ENCODE measurements at regions not wholly inside any gene's neighbourhood (a gene's known extent, or its start where the extent isn't known, plus 50 kb on each side); places are given as distances from the start of the nearest gene placed in this dataset.
"Not testable (repeated sequence)": the region's sequence is repeated elsewhere in the genome, so short reads cannot be mapped to it uniquely, and the experiment has no call there.

- DNase-seq: no peak
Measured at GRCh38 chr21:20459838-20460237, 538.4 kb upstream of the NCAM2 start.

DNA sequence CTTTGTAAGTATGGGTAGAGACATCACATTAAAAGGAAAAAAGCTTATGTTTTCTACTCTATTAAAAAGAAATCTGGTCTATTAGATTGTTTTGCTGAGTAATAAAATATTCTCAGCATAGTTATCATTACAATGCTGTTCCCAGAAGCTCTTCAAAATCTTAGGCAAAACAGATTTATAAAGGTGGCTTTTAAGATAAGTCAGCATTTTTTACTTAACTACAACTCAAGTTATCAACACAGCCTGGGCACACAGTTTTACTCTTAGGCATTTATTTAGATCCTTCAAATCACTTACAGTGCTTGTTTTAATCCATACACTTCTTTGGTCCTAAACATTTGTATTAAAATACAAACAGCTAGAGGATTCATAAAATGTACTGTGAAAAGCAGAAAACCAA, 534.8 kb upstream of the NCAM2 start:
- no peak for DNase-seq

GRCh38 chr21:20469361-20469760, 528.8 kb upstream of the NCAM2 start:
- DNase-seq: no peak

DNA sequence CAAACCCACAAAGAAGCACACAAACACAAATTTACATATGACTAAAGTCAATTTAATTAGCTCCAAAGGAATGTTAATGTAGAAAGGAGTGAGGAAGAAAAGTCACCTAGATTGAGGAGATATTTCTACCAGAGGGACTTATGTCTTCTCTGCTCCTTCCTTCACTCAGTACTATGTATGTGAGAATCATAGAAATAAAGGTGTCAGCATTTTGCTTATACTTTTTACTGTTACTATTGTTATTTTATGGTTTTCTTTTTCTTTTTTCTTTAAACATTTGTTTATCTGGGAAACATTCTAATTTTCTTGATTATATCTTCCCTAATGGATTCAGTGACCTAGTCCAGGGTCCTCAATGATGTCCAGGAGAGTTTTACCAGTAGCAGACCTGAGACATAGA, 511.9 kb upstream of the NCAM2 start:
- no peak for DNase-seq

DNA sequence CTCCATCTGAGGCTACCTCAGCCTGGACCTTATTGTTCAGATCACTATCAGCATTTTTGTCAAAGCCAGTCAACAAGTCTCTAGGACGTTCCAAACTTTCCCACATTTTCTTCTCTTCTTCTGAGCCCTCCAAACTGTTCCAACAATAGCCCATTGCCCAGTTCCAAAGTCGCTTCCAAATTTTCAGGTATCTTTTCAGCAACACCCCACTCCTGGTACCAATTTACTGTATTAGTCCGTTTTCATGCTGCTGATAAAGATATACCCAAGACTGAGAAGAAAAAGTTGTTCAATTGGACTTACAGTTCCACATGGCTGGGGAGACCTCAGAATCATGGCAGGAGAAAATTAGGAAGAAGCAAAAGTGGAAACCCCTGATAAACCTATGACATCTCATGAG, 495.3 kb upstream of the NCAM2 start:
- not testable (repeated sequence) for DNase-seq

DNA sequence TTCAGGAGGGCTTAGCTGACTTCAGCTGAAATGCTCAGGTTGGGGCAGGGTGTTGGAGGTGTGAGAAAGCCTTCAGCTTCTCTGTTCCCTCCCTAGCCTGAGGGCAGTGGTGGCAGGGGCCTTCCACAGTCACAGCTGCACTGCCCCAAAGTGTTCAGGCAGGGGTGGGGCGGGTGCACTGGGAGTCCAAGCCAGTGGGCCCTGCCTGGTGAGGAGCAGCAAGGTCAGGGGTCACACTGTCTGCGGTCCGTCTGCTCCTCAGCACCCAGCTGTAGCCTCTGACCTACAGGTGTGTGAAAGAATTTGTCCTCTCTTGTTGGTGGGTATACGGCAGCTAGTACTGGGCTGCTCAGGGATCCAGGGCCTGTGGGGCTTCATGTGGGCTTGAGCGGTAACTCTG, 490.4 kb upstream of the NCAM2 start:
- no peak for DNase-seq

GRCh38 chr21:20511216-20511880, 486.9 kb upstream of the NCAM2 start:
- DNase-seq: no peak

- no peak for DNase-seq
Measured at GRCh38 chr21:20515446-20515845, 482.8 kb upstream of the NCAM2 start.

- DNase-seq: no peak
Measured at GRCh38 chr21:20519076-20519475, 479.1 kb upstream of the NCAM2 start.

DNA sequence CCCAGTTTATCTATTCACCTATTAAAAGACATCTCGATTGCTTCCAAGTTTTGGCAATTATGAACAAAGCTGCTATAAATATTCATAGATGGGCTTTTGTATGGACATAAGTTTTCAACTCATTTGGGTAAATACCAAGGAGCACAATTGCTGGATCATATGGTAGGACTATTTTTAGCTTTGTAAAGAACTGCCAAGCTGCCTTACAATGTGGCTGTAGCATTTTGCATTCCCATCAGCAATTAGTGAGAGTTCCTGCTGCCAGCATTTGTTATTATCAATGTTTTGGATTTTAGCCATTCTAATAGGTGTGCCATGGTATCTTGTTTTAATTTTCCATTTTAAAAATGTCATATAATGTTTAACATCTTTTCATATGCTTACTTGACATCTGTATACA, 475.6 kb upstream of the NCAM2 start:
- no peak for DNase-seq

DNA sequence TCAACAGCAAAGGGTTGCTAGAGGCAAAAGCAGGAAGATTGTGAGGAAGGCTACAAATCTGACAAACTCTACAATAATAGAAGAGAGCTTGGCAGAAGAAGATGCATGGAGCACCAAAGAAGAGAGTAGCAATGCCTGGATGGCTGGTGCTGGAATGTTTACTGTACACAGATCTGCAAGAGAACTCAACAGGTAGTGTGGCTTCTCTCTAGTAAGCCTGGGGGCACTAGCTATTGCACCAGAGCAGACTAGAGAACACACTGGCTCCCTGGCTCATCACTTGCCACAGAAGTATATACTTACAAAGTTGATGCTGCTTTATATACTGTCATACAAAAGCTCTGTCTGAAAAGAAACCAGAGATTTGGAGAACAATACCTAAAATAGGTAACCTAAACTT, 475.0 kb upstream of the NCAM2 start:
- DNase-seq: no peak

- peak; percentile 61 for DNase-seq
Measured at GRCh38 chr21:20527731-20528460, 470.3 kb upstream of the NCAM2 start.

GRCh38 chr21:20537130-20537529, 461.1 kb upstream of the NCAM2 start:
- no peak for DNase-seq

- DNase-seq: no peak
Measured at GRCh38 chr21:20538039-20538658, 460.1 kb upstream of the NCAM2 start.

DNA sequence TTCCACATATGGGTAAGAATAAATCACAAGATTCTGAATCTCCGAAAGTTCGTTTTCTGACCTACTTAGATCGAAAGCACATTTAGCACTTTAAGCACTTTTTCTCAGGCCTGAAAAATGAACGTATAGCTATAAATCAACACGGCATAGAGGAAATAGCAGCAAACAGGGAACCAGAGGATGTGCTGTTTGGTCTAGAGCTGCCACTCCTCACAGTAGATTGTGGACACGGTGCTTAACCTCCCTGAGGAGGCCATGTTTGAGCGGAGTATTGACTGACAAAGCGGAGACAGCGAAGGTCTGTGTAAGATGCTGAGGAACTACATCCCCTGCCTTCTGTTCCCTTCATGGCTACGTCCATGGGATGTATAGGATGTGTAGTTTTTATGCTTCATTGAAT, 452.8 kb upstream of the NCAM2 start:
- no peak for DNase-seq

DNA sequence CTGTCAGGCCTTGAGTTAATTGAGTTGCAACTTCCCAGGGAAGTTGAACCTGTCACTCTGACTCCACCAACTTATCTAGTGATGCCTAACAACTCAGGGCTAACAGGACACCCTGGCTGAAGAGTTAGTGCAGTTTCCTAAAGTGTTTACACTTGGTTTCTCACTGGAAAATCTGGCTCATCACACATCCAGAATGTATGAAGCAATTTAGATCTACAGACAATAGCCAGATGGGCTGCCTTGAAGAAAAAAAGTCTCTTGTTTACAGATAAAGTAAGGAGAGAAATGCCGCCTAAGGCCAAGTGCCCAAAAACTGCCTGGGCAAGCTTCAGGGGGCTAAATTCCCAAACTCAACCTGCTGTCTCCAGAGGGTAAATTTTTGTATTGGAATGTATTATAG, 446.3 kb upstream of the NCAM2 start:
- no peak for DNase-seq

- DNase-seq: no peak
Measured at GRCh38 chr21:20554785-20555184, 443.4 kb upstream of the NCAM2 start.

GRCh38 chr21:20570824-20571232, 427.4 kb upstream of the NCAM2 start:
- DNase-seq: no peak

DNA sequence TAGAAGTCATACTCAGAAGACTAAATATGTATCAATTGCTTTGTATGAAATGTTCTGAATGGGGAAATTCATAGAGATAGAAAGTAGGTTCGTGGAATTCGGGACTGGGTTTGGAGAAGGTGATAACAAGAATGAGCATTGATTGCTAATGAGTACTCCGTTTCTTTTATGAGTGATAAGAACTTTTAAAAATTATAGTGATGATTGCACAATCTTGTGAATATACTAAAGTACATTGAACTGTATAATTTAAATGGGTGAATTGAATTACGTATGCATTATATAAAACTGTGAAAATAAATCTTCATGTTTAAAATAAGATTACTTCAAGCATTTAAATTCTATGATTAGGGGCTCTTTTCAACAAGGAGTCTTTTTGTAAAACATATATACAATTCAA, 425.6 kb upstream of the NCAM2 start:
- DNase-seq: no peak

DNA sequence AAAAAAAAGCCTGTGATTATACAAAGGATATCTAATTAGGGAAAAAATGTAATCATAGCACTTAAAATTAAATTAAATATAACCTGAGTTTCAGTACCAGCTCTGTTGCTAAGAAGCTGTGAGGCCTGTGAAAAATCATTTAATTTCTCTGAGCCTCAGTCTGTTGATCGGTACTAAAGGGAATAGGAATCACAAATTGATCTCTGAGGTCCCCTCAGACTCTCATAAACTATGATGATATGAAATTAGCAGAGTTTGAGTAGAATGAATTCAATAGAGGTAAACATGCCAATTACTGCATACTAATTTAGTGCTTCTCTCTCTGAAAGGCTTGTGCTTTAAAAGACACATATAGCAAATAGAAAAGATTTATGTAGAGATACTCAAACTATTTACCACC, 416.8 kb upstream of the NCAM2 start:
- no peak for DNase-seq

DNA sequence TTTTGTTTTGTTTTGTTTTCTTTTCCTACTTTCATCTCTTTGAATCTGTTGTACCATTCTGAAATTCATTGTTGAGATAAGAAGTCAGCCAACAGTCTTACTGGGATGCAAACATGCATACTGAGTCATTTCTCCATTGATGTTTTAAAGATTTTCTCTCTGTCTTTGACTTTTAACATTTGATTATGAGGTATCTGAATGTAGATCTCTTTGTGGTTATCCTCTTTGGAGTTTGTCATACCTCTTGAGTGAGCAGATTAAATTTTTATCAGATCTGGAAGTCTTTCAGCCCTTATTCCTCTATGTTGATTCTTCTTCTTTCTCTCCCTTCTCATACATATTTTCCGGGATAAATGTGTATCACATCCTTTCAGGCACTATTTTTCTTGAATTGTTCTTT, 406.9 kb upstream of the NCAM2 start:
- DNase-seq: no peak

DNA sequence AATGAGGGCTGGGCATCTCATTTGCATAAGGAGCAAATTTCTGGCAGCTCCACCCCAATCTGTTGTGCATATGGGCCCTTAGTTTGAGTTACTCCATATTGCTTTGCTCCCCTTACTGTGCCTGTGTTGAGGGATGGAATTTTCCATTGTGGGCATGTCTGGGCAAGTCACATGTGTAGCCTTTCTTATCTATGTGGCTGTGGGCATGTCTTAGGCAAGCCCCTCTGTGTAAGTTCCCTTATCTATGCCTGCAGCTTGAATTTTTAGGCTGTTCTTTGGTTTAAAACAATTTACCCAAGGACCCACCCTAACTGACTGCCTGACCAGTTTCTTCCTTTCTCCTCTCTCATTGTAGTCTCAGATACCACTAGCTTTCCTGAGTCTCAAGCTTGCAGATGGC, 405.7 kb upstream of the NCAM2 start:
- no peak for DNase-seq

DNA sequence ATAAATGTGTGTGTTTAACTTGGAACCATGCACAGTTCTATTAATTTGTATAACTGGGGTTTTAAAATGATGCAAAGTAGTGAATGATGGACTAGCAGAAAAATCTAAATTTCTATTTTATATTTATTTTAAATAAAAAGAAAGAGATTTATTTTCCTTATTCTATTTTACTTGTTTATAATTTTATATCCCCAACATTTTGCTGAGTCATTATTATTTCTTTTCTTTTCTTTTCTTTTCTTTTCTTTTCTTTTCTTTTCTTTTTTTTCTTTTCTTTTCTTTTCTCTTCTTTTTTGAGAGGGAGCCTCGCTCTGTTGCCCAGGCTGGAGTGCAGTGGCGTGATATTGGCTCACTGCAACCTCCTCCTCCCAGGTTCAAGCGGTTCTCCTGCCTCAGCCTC, 395.0 kb upstream of the NCAM2 start:
- DNase-seq: no peak

GRCh38 chr21:20611008-20611407, 387.2 kb upstream of the NCAM2 start:
- DNase-seq: no peak

DNA sequence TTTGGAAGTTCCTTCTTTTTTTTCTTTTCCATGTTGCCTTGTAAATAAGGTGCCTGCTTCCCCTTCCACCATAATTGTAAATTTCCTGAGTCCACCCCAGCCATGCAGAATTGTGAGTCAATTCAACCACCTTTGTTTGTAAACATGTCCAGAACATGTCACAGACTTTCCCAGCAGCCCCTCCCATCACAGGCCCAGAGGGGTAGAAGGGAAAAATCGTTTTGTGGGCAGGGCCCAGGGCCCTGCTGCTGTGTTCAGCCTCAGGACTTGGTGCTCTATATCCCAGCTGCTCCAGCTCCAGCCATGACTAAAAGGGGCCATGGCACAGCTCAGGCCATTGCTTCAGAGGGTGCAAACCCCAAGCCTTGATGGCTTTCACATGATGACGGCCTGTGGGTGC, 384.6 kb upstream of the NCAM2 start:
- DNase-seq: no peak

Data from DMS153 (cell line).